ENCODE measurements at regions not wholly inside any gene's neighbourhood (a gene's known extent, or its start where the extent isn't known, plus 50 kb on each side); places are given as distances from the start of the nearest gene placed in this dataset.

DNA sequence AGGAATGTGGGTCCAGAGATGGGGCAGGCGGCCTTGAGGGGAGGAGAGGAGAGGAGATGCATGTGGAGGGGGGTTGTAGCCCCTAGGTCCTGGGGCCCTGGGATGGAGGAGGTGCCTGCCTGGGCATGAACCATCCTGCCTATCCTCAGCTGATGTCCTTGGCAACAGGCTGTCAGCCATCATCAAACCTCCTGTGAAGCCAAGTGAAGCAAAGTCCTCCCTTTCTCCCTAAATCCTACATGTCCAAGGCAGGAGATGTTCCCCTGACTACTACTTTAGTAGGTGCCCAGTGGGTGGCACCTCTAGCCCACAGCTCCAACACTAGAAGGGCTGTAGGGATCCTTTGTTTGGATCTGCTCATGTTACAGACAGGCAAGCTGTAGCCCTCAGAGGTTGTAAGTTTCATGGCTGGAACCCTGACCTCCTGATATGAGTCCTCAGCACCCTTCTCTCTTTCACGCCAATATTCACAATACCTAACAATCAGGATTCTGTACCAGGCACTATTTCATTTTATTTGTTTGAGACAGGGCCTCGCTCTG, 66.6 kb upstream of the SYPL1 start:
- Histone ChIP-seq H3K4me1 (peaks cover 0 to 39% (median 26%) of the 10 kb centered on the region in 4 donors), H3K36me3 (no peaks in the 10 kb centered on the region), H3K27me3 (no peaks in the 10 kb centered on the region), H3K27ac (peak overlapping the region; percentile 41 to 46), H3K9me3 (no peaks in the 10 kb centered on the region), H3K4me3 (no peak overlapping the region)
- TF ChIP-seq, protein P1, sequence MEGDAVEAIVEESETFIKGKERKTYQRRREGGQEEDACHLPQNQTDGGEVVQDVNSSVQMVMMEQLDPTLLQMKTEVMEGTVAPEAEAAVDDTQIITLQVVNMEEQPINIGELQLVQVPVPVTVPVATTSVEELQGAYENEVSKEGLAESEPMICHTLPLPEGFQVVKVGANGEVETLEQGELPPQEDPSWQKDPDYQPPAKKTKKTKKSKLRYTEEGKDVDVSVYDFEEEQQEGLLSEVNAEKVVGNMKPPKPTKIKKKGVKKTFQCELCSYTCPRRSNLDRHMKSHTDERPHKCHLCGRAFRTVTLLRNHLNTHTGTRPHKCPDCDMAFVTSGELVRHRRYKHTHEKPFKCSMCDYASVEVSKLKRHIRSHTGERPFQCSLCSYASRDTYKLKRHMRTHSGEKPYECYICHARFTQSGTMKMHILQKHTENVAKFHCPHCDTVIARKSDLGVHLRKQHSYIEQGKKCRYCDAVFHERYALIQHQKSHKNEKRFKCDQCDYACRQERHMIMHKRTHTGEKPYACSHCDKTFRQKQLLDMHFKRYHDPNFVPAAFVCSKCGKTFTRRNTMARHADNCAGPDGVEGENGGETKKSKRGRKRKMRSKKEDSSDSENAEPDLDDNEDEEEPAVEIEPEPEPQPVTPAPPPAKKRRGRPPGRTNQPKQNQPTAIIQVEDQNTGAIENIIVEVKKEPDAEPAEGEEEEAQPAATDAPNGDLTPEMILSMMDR (IDR thresholded peaks at IDR 0.05), result peak; percentile 20 to 38
- DNase-seq, result no peak
- intact Hi-C loops (cut with DNase I; ENCODE audit: low total_unique reads), result loop anchor here (5.0 to 10.0 kb wide), 3 partner anchors 104 to 976 kb away; partner anchors contain the start of gene NAMPT

DNA sequence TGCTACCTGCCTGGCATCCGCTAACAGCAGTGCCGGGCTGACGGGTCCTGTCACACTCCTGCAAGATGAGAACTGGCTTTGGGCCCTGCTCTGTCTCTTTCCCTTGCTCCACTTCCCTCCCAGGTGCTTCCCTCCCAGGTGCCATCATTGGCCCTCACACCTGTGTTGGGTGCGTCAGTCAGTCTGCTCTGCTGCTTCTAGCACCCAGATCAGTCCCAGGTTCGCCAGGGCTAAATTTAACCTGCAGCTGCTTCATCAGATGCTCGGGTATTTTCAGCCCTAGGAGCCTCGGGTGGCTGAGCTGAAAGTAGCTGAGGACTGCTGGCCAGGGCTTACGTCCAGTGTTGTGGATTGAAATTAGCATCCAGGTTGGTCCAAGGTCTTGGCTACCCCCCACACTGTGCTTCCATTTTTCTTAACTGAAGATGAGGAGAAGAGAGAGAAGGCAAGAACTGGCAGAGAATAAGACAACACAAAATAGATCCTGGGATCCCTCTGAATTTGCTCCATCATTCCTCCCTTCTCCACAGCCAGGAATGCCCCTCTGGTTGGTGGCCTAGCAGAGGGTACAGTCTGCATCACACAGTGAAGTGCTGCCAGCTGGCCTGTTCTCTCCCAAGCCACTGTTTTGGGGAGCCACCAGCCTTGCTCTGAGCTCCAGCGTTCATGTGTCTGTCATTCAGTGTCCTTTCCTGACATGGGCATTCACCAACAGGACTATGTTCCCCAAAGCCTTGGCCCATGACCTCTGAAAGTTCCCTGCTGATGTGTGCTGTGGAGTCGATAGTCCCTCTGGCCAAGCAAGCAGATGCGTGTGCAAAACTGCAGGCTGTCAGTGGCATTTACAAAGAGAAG, 65.9 kb upstream of the SYPL1 start:
- Histone ChIP-seq H3K27ac (peak overlapping the region; percentile 41 to 46), H3K4me1 (peaks cover 0 to 39% (median 26%) of the 10 kb centered on the region in 4 donors)
- no peak for DNase-seq

DNA sequence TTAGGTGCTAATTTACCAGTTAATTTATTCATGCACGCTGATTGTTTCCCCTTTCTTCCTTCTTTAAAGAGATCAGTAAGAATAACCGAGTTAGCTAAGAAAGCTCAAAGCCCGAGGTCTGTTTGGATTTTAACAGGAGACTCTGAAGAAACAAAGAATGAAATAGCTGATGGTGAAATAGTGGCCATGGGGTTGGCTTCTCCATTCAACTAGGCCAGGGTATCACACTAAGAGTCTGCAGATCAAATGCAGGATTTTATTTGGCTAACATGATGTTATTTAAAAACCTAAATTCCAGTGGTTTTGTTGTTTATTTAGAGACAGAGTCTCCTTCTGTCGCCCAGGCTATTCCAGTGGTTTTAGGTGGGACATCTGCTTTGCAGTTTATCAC, 65.2 kb upstream of the SYPL1 start:
- Histone ChIP-seq H3K4me3 (no peak overlapping the region), H3K9me3 (no peaks in the 10 kb centered on the region), H3K27ac (peak overlapping the region; percentile 41 to 46), H3K4me1 (peaks cover 0 to 39% (median 26%) of the 10 kb centered on the region in 4 donors), H3K36me3 (no peaks in the 10 kb centered on the region), H3K27me3 (no peaks in the 10 kb centered on the region)
- TF ChIP-seq, protein P1 (IDR thresholded peaks at IDR 0.05), result no peak
- no peak for DNase-seq
- intact Hi-C loops (cut with DNase I; ENCODE audit: low total_unique reads), result loop anchor here (5.0 to 10.0 kb wide), 3 partner anchors 105 to 978 kb away; partner anchors contain the start of gene NAMPT

More for the DNA sequence above, 65.9 kb upstream of the SYPL1 start:
- Histone ChIP-seq H3K27me3 (no peaks in the 10 kb centered on the region), H3K9me3 (no peaks in the 10 kb centered on the region), H3K36me3 (no peaks in the 10 kb centered on the region), H3K4me3 (no peak overlapping the region)
- intact Hi-C loops (cut with DNase I; ENCODE audit: low total_unique reads), result loop anchor here (5.0 to 10.0 kb wide), 3 partner anchors 104 to 977 kb away; partner anchors contain the start of gene NAMPT
- TF ChIP-seq, protein P1 (IDR thresholded peaks at IDR 0.05), result no peak

DNA sequence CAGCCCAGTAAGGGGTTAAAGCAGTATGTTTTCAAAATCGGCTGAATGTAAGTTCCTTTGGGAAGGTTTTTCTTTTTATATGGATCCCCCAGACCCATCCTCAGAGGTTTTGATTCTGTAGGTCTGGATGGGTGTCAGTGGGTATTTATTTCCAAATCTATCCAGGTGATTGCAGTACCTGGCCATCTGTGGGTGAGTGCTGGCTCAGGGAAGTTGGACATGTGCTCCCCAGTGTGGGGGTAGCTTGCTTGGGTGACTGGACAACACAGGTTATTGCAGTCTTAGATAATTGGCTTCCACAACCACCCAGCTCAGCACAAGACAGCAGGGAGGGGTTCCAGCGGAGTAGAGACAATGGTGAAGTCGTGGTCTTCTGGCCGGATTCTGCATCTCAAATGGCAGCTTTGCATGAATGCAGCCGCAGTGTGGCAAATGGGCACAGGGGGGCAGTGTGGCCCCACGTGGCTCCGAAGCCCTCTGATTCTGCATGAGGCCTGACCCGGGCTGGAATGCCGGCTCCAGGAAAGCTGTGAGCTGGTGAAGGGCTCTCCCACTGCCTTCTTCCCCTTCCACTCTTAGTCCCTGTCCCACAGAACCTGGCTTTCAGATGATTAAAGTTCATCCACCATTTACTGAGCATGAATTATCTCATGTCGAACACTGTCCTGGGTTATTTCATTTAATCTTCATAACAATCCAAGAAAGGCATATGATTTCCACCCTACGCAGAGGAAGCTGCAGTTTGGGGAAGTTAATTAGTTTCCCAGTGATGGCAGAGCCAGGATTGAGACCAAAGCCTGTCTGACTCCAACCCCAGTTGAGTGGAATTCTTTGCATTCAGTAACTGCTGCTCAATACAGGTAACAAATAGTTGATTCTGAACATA, 64.5 kb upstream of the SYPL1 start:
- peak overlapping the region in 1 of 2 donors; percentile 41 for H3K27ac ChIP-seq
- DNase-seq, result peak; percentile 88 to 92
- H3K4me3 ChIP-seq, result no peak overlapping the region
- H3K36me3 ChIP-seq, result no peaks in the 10 kb centered on the region
- intact Hi-C loops (cut with DNase I; ENCODE audit: low total_unique reads), result loop anchor here (5.0 to 10.0 kb wide), 3 partner anchors 106 to 978 kb away; partner anchors contain the start of gene NAMPT
- no peaks in the 10 kb centered on the region for H3K9me3 ChIP-seq
- no peaks in the 10 kb centered on the region for H3K27me3 ChIP-seq
- peaks cover 0 to 39% (median 26%) of the 10 kb centered on the region in 4 donors for H3K4me1 ChIP-seq
- TF ChIP-seq, protein P1 (IDR thresholded peaks at IDR 0.05), result peak; percentile 97 to 98

DNA sequence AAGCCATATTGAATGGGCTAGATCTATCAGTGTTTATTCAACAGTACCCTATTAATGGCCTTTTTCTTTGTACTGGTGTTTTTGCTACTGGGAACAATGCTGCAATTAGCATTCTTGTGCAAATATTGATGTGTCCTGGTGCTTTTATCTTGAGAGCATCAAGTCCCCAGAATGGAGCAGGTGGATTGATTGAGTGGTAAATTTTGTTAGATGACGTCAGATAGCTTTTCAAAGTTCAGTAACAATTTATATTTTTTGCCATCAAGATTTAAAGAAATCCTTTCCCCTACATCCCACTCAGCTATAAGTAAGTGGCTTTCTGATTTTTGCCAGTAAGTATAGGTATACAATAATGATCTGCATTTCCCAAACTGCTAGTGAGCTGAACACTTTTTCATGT, 63.4 kb upstream of the SYPL1 start:
- Histone ChIP-seq H3K4me3 (no peak overlapping the region), H3K27me3 (no peaks in the 10 kb centered on the region), H3K9me3 (no peaks in the 10 kb centered on the region), H3K4me1 (peaks cover 0 to 36% (median 24%) of the 10 kb centered on the region in 4 donors), H3K36me3 (no peaks in the 10 kb centered on the region), H3K27ac (no peak overlapping the region)
- no peak for DNase-seq
- TF ChIP-seq, protein P1 (IDR thresholded peaks at IDR 0.05), result no peak
- intact Hi-C loops (cut with DNase I; ENCODE audit: low total_unique reads), result loop anchor here (5.0 to 10.0 kb wide), 3 partner anchors 107 to 979 kb away; partner anchors contain the start of gene NAMPT

Data from tibial artery (tissue), 4 donors.